GM21723 (cell line): ENCODE measurements at regions not wholly inside any gene's neighbourhood (a gene's known extent, or its start where the extent isn't known, plus 50 kb on each side); places are given as distances from the start of the nearest gene placed in this dataset.

Experiments
- ATAC-seq: cut with Tn5 transposase; IDR thresholded peaks from one replicate; pipeline ENCODE4 v1.9.1; 2021; ENCODE audit warnings: mild to moderate bottlenecking, moderate library complexity; ENCODE audit not compliant: unreplicated experiment

GRCh38 chr22:49147617-49148175 lies 680.0 kb downstream of the BRD1 start:
- ATAC-seq = no peak

GRCh38 chr22:49147171-49147570 lies 680.5 kb downstream of the BRD1 start:
- no peak for ATAC-seq

GRCh38 chr22:49146511-49146910 lies 681.2 kb downstream of the BRD1 start:
- ATAC-seq = no peak

- ATAC-seq = no peak
These were observed 683.9 kb downstream of the BRD1 start for GRCh38 chr22:49143812-49144211.

GRCh38 chr22:49142891-49143290 lies 684.8 kb downstream of the BRD1 start:
- ATAC-seq = no peak

GRCh38 chr22:49142296-49142695 lies 685.4 kb downstream of the BRD1 start:
- ATAC-seq = no peak

GRCh38 chr22:49141761-49142160 lies 685.9 kb downstream of the BRD1 start:
- ATAC-seq = no peak

GRCh38 chr22:49140911-49141665 lies 686.6 kb downstream of the BRD1 start:
- no peak for ATAC-seq

GRCh38 chr22:49139492-49140151 lies 688.1 kb downstream of the BRD1 start:
- no peak for ATAC-seq

- no peak for ATAC-seq
These were observed 689.4 kb downstream of the BRD1 start for GRCh38 chr22:49138250-49138790.

GRCh38 chr22:49137206-49137840 lies 690.4 kb downstream of the BRD1 start:
- ATAC-seq = no peak

GRCh38 chr22:49136816-49137180 lies 690.9 kb downstream of the BRD1 start:
- ATAC-seq = no peak

- ATAC-seq = no peak
These were observed 691.4 kb downstream of the BRD1 start for GRCh38 chr22:49136041-49136815.

GRCh38 chr22:49134076-49134475 lies 693.6 kb downstream of the BRD1 start:
- no peak for ATAC-seq

- ATAC-seq = no peak
These were observed 694.1 kb downstream of the BRD1 start for GRCh38 chr22:49133541-49133940.

GRCh38 chr22:49132009-49132408 lies 695.7 kb downstream of the BRD1 start:
- no peak for ATAC-seq

GRCh38 chr22:49129736-49130135 lies 697.9 kb downstream of the BRD1 start:
- no peak for ATAC-seq

- ATAC-seq = no peak
These were observed 698.8 kb downstream of the BRD1 start for GRCh38 chr22:49128874-49129273.

GRCh38 chr22:49124608-49125007 lies 703.1 kb downstream of the BRD1 start:
- ATAC-seq = no peak

- ATAC-seq = no peak
These were observed 704.0 kb downstream of the BRD1 start for GRCh38 chr22:49123621-49124192.
